ENCODE measurements at regions not wholly inside any gene's neighbourhood (a gene's known extent, or its start where the extent isn't known, plus 50 kb on each side); places are given as distances from the start of the nearest gene placed in this dataset.
"Not testable (repeated sequence)": the region's sequence is repeated elsewhere in the genome, so short reads cannot be mapped to it uniquely, and the experiment has no call there.

DNA sequence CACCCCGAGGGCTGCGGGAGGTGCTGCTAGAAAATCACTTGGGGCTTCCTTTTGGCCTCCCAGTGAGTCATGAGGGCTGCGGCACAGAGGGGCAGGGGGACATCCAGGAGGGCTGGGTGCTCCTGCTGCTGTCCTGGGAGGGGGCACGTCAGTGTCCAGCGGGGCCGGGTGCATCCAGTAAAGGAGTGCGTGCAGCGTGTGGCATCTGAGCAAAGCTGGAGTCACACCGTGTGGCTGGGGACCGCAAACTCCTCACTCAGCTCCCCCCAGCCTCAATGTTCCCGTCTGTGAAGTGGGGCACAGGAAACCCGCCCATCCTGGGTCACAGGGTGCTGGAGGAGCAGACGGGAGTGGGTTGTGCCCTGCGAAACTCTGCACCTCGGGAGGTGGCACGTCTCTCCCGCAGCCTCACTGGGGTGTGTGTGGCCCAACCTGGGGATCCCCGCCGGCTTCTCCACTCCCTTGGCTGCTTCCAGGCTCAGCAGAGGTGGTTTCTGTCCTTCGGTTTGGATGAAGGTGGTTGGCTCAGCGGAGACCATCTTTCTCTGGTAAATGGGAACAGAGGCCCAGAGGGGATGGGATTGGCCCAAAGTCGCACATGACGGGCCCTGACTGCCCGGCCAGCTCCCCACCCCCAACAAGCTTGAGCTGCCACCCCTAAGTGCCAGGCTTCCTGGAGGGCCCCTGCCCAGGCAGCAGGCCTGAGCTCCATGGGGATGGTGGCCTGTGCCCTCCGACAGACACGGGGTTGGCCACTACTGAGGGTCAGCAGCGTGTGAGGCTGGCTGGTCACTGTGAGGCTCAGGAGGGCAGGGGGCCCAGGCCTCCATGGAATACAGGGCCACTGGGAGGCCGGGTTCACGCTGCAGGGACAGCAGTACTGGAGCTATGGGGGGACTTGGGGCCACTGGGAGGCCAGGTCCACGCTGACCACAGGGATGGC, 114.9 kb downstream of the NPIPB11 start:
- TF ChIP-seq, protein P1, sequence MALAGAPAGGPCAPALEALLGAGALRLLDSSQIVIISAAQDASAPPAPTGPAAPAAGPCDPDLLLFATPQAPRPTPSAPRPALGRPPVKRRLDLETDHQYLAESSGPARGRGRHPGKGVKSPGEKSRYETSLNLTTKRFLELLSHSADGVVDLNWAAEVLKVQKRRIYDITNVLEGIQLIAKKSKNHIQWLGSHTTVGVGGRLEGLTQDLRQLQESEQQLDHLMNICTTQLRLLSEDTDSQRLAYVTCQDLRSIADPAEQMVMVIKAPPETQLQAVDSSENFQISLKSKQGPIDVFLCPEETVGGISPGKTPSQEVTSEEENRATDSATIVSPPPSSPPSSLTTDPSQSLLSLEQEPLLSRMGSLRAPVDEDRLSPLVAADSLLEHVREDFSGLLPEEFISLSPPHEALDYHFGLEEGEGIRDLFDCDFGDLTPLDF (CRISPR knock-in tag; IDR thresholded peaks at IDR 0.05): not testable (repeated sequence)
- TF ChIP-seq, protein P2, sequence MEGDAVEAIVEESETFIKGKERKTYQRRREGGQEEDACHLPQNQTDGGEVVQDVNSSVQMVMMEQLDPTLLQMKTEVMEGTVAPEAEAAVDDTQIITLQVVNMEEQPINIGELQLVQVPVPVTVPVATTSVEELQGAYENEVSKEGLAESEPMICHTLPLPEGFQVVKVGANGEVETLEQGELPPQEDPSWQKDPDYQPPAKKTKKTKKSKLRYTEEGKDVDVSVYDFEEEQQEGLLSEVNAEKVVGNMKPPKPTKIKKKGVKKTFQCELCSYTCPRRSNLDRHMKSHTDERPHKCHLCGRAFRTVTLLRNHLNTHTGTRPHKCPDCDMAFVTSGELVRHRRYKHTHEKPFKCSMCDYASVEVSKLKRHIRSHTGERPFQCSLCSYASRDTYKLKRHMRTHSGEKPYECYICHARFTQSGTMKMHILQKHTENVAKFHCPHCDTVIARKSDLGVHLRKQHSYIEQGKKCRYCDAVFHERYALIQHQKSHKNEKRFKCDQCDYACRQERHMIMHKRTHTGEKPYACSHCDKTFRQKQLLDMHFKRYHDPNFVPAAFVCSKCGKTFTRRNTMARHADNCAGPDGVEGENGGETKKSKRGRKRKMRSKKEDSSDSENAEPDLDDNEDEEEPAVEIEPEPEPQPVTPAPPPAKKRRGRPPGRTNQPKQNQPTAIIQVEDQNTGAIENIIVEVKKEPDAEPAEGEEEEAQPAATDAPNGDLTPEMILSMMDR (IDR thresholded peaks at IDR 0.05 in 2 of 3, conservative IDR thresholded peaks at IDR 0.05 in 1 of 3; ENCODE audit: insufficient read depth in 2 of 3, low read depth in 1 of 3, low read length in 3 of 3): not testable (repeated sequence)
- TF ChIP-seq SRF (CRISPR knock-in tag; IDR thresholded peaks at IDR 0.05); SMARCC2 (IDR thresholded peaks at IDR 0.05; ENCODE audit: low read depth): not testable (repeated sequence)
- TF ChIP-seq, protein P3, sequence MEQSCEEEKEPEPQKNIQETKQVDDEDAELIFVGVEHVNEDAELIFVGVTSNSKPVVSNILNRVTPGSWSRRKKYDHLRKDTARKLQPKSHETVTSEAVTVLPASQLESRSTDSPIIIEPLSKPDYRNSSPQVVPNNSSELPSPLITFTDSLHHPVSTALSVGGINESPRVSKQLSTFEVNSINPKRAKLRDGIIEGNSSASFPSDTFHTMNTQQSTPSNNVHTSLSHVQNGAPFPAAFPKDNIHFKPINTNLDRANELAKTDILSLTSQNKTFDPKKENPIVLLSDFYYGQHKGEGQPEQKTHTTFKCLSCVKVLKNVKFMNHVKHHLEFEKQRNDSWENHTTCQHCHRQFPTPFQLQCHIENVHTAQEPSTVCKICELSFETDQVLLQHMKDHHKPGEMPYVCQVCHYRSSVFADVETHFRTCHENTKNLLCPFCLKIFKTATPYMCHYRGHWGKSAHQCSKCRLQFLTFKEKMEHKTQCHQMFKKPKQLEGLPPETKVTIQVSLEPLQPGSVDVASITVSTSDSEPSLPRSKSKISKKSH (CRISPR knock-in tag; IDR thresholded peaks at IDR 0.05): not testable (repeated sequence)
- TF ChIP-seq, protein P4, sequence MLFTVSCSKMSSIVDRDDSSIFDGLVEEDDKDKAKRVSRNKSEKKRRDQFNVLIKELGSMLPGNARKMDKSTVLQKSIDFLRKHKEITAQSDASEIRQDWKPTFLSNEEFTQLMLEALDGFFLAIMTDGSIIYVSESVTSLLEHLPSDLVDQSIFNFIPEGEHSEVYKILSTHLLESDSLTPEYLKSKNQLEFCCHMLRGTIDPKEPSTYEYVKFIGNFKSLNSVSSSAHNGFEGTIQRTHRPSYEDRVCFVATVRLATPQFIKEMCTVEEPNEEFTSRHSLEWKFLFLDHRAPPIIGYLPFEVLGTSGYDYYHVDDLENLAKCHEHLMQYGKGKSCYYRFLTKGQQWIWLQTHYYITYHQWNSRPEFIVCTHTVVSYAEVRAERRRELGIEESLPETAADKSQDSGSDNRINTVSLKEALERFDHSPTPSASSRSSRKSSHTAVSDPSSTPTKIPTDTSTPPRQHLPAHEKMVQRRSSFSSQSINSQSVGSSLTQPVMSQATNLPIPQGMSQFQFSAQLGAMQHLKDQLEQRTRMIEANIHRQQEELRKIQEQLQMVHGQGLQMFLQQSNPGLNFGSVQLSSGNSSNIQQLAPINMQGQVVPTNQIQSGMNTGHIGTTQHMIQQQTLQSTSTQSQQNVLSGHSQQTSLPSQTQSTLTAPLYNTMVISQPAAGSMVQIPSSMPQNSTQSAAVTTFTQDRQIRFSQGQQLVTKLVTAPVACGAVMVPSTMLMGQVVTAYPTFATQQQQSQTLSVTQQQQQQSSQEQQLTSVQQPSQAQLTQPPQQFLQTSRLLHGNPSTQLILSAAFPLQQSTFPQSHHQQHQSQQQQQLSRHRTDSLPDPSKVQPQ (CRISPR knock-in tag; IDR thresholded peaks at IDR 0.05; ENCODE audit: borderline replicate concordance): not testable (repeated sequence)
- TF ChIP-seq, protein P5, sequence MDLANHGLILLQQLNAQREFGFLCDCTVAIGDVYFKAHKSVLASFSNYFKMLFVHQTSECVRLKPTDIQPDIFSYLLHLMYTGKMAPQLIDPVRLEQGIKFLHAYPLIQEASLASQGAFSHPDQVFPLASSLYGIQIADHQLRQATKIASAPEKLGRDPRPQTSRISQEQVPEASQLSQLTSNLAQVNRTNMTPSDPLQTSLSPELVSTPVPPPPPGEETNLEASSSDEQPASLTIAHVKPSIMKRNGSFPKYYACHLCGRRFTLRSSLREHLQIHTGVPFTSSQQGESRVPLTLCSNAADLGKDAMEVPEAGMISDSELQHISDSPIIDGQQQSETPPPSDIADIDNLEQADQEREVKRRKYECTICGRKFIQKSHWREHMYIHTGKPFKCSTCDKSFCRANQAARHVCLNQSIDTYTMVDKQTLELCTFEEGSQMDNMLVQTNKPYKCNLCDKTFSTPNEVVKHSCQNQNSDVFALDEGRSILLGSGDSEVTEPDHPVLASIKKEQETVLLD (IDR thresholded peaks at IDR 0.05): not testable (repeated sequence)

All from K562 (cell line).